DMS153 (cell line): ENCODE measurements at regions not wholly inside any gene's neighbourhood (a gene's known extent, or its start where the extent isn't known, plus 50 kb on each side); places are given as distances from the start of the nearest gene placed in this dataset.
"Not testable (repeated sequence)": the region's sequence is repeated elsewhere in the genome, so short reads cannot be mapped to it uniquely, and the experiment has no call there.

Experiments used
- DNase-seq: peaks from one replicate; lab custom pipeline; 2025; lab: John Stamatoyannopoulos, UW

- DNase-seq, result no peak
These were observed 113.1 kb downstream of the ZNF648 start for GRCh38 chr1:181948372-181948771.

GRCh38 chr1:181947441-181947840 is 114.1 kb downstream of the ZNF648 start:
- no peak for DNase-seq

- DNase-seq, result peak; percentile 80
These were observed 124.5 kb downstream of the ZNF648 start for GRCh38 chr1:181936768-181937581.

- DNase-seq, result no peak
These were observed 125.2 kb downstream of the ZNF648 start for GRCh38 chr1:181936269-181936668.

- no peak for DNase-seq
These were observed 129.6 kb downstream of the ZNF648 start for GRCh38 chr1:181931873-181932272.

- no peak for DNase-seq
These were observed 131.3 kb downstream of the ZNF648 start for GRCh38 chr1:181930187-181930586.

- DNase-seq, result no peak
These were observed 134.8 kb downstream of the ZNF648 start for GRCh38 chr1:181926697-181927096.

GRCh38 chr1:181924034-181924433 is 137.5 kb downstream of the ZNF648 start:
- not testable (repeated sequence) for DNase-seq

GRCh38 chr1:181919542-181919941 is 142.0 kb downstream of the ZNF648 start:
- no peak for DNase-seq

GRCh38 chr1:181918880-181919525 is 142.5 kb downstream of the ZNF648 start:
- DNase-seq, result no peak

- DNase-seq, result no peak
These were observed 149.8 kb downstream of the ZNF648 start for GRCh38 chr1:181911715-181912114.

GRCh38 chr1:181910905-181911304 is 150.6 kb downstream of the ZNF648 start:
- DNase-seq, result no peak

GRCh38 chr1:181909010-181909409 is 152.5 kb downstream of the ZNF648 start:
- DNase-seq, result no peak

GRCh38 chr1:181906631-181907030 is 154.9 kb downstream of the ZNF648 start:
- no peak for DNase-seq

- no peak for DNase-seq
These were observed 155.4 kb downstream of the ZNF648 start for GRCh38 chr1:181905944-181906597.

- no peak for DNase-seq
These were observed 162.7 kb downstream of the ZNF648 start for GRCh38 chr1:181898773-181899172.

- no peak for DNase-seq
These were observed 164.7 kb downstream of the ZNF648 start for GRCh38 chr1:181896824-181897223.

GRCh38 chr1:181894439-181894859 is 167.1 kb downstream of the ZNF648 start:
- no peak for DNase-seq

GRCh38 chr1:181893937-181894336 is 167.6 kb downstream of the ZNF648 start:
- no peak for DNase-seq

GRCh38 chr1:181893150-181893549 is 168.4 kb downstream of the ZNF648 start:
- not testable (repeated sequence) for DNase-seq

- no peak for DNase-seq
These were observed 188.9 kb downstream of the ZNF648 start for GRCh38 chr1:181872562-181872961.

- no peak for DNase-seq
These were observed 197.8 kb downstream of the ZNF648 start for GRCh38 chr1:181863736-181864135.

- DNase-seq, result no peak
These were observed 198.5 kb downstream of the ZNF648 start for GRCh38 chr1:181863006-181863405.
